Esophagus muscularis mucosa (tissue), 4 donors: ENCODE measurements at regions not wholly inside any gene's neighbourhood (a gene's known extent, or its start where the extent isn't known, plus 50 kb on each side); places are given as distances from the start of the nearest gene placed in this dataset.

Source experiments
- CTCF ChIP-seq, 3 experiments: fragments of 200-600 bp in 2 of 3; fragments of 450-650 bp in 1 of 3; sonication (generic) in 2 of 3; IDR thresholded peaks; one replicate each; pipeline ENCODE4 v1.5.1; 2017 to 2019; ENCODE audit warnings: antibody characterized with exemption in 3 of 3, mild to moderate bottlenecking in 2 of 3, moderate library complexity in 1 of 3
- EP300 ChIP-seq: sonication (generic); formaldehyde crosslinking; IDR thresholded peaks from one replicate; pipeline ENCODE4 v1.6.1; 2017; ENCODE audit warnings: antibody characterized with exemption
- POLR2A ChIP-seq: fragments of 450-650 bp; IDR thresholded peaks from one replicate; pipeline ENCODE4 v1.6.1; 2017; ENCODE audit warnings: antibody characterized with exemption, moderate library complexity, mild to moderate bottlenecking, low read depth
- POLR2AphosphoS5 ChIP-seq, 2 donors: sonication (generic); formaldehyde crosslinking; IDR thresholded peaks; one replicate each; pipeline ENCODE4 v1.6.1; 2017; ENCODE audit warnings: antibody characterized with exemption in 2 of 2

- TF ChIP-seq CTCF (IDR thresholded peaks at IDR 0.05) (no peak), POLR2AphosphoS5 (IDR thresholded peaks at IDR 0.05) (no peak), POLR2A (no peak), EP300 (no peak)
These were observed 278.7 kb downstream of the FSIP2 start for GRCh38 chr2:186017278-186017677.
